ENCODE measurements at regions not wholly inside any gene's neighbourhood (a gene's known extent, or its start where the extent isn't known, plus 50 kb on each side); places are given as distances from the start of the nearest gene placed in this dataset.
"Not testable (repeated sequence)": the region's sequence is repeated elsewhere in the genome, so short reads cannot be mapped to it uniquely, and the experiment has no call there.

DNA sequence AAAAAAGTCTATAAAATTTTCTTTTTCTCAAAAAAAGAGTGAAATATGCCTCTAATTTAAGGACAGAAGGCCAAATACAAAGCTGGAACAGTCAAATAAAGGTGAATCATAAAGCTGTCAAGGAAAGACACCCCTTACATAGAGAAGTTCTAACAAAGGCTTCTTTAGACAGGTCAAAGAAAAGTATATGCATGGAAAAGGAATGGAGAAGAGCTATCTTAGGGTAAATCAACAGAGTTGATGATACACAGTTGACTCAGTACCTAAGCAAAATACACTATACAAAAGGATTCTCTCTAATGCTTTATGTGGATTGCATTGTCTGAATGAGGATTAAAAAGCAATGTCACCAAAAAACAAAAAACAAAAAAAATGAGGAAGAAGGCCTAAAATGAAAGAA is 214.8 kb downstream of the TXNL1 start:
- Histone ChIP-seq H3K27me3 (no peaks in the 10 kb centered on the region), H3K4me1 (peaks cover 0 to under 1% of the 10 kb centered on the region in 2 donors), H3K4me3 (replicated peaks in 1 of 3) (no peak overlapping the region), H3K36me3 (no peaks in the 10 kb centered on the region), H3K27ac (no peak overlapping the region), H3K9me3 (no peaks in the 10 kb centered on the region)
- no peak for TF ChIP-seq POLR2A (IDR thresholded peaks at IDR 0.05)
- TF ChIP-seq, protein P1, sequence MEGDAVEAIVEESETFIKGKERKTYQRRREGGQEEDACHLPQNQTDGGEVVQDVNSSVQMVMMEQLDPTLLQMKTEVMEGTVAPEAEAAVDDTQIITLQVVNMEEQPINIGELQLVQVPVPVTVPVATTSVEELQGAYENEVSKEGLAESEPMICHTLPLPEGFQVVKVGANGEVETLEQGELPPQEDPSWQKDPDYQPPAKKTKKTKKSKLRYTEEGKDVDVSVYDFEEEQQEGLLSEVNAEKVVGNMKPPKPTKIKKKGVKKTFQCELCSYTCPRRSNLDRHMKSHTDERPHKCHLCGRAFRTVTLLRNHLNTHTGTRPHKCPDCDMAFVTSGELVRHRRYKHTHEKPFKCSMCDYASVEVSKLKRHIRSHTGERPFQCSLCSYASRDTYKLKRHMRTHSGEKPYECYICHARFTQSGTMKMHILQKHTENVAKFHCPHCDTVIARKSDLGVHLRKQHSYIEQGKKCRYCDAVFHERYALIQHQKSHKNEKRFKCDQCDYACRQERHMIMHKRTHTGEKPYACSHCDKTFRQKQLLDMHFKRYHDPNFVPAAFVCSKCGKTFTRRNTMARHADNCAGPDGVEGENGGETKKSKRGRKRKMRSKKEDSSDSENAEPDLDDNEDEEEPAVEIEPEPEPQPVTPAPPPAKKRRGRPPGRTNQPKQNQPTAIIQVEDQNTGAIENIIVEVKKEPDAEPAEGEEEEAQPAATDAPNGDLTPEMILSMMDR (IDR thresholded peaks at IDR 0.05) = no peak
- no peak for DNase-seq
- intact Hi-C loops (cut with DNase I) = no loop called here

DNA sequence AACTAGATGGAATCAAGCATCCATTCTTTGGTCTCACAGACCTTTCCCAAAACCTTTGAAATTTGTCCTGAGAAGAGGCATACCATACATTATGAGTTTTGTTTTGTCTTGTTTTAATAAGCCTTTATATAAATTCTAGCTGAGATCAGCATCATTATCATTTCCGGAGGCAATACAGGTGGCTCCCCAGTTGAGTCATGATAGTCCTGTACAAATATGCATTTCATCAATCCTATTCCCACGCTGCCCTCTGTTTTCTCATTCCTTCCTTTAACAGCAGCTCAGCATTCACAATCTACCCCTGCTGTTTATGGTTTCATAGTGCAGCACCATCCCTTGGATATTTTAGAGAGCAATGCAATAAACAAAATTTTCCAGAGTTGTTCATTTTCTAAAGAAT is 216.7 kb downstream of the TXNL1 start:
- WGBS, 2 donors = 90 to 97% methylated on average over 2 of the region's 2 CpGs
- Histone ChIP-seq H3K27me3 (no peaks in the 10 kb centered on the region), H3K9me3 (no peaks in the 10 kb centered on the region), H3K27ac (no peak overlapping the region), H3K4me1 (no peaks in the 10 kb centered on the region), H3K4me3 (replicated peaks in 1 of 3) (no peak overlapping the region), H3K36me3 (no peaks in the 10 kb centered on the region)
- intact Hi-C loops (cut with DNase I) = no loop called here
- DNase-seq = no peak
- TF ChIP-seq POLR2A (IDR thresholded peaks at IDR 0.05) = no peak
- TF ChIP-seq, protein P1 (IDR thresholded peaks at IDR 0.05) = no peak

DNA sequence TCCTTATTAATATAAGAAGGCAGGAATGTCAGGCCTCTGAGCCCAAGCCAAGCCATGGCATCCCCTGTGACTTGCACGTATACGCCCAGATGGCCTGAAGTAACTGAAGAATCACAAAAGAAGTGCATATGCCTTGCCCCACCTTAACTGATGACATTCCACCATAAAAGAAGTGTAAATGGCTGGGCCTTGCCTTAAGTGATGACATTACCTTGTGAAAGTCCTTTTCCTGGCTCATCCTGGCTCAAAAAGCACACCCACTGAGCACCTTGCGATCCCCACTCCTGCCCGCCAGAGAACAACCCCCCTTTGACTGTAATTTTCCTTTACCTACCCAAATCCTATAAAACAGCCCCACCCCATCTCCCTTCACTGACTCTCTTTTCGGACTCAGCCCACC is 217.5 kb downstream of the TXNL1 start:
- H3K36me3 ChIP-seq; H3K9me3 ChIP-seq; H3K27me3 ChIP-seq; H3K4me3 ChIP-seq (replicated peaks in 1 of 3); H3K4me1 ChIP-seq; H3K27ac ChIP-seq; intact Hi-C loops (cut with DNase I); DNase-seq: not testable (repeated sequence)
- WGBS, 2 donors = 99% methylated on average over 5 of the region's 5 CpGs

DNA sequence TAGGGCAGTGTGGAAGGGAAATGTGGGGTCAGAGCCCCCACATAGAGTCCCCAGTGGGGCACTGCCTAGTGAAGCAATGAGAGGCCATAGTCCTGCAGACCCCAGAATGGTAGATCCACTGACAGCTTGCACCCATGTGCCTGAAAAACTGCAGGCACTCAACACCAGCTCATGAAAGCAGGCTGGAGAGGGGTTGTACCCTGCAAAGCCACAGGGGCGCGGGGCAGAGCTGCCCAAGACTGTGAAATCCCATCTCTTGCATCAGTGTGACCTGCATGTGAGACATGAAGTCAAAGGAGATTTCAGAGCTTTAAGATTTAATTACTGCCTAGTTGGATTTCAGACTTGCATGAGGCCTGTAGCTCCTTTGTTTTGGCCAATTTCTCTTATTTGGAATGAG is 224.0 kb downstream of the TXNL1 start:
- no peaks in the 10 kb centered on the region for H3K9me3 ChIP-seq
- H3K4me1 ChIP-seq = peaks cover 0 to 4% of the 10 kb centered on the region in 2 donors
- no peak overlapping the region for H3K4me3 ChIP-seq (replicated peaks in 1 of 3)
- H3K27ac ChIP-seq = no peak overlapping the region
- no peaks in the 10 kb centered on the region for H3K36me3 ChIP-seq
- no peaks in the 10 kb centered on the region for H3K27me3 ChIP-seq
- WGBS, 2 donors = 100% methylated on average over 2 of the region's 2 CpGs
- TF ChIP-seq, protein P1 (IDR thresholded peaks at IDR 0.05) = no peak
- TF ChIP-seq POLR2A (IDR thresholded peaks at IDR 0.05) = no peak
- intact Hi-C loops (cut with DNase I) = no loop called here
- no peak for DNase-seq

GRCh38 chr18:56413862-56414261 is 224.5 kb downstream of the TXNL1 start:
- Histone ChIP-seq H3K4me3 (replicated peaks in 1 of 3) (no peak overlapping the region), H3K27me3 (no peaks in the 10 kb centered on the region), H3K27ac (no peak overlapping the region), H3K4me1 (peaks cover 0 to 4% of the 10 kb centered on the region in 2 donors), H3K9me3 (no peaks in the 10 kb centered on the region), H3K36me3 (no peaks in the 10 kb centered on the region)
- intact Hi-C loops (cut with DNase I) = no loop called here
- TF ChIP-seq POLR2A (IDR thresholded peaks at IDR 0.05) = no peak
- TF ChIP-seq, protein P1 (IDR thresholded peaks at IDR 0.05) = no peak
- DNase-seq = no peak
- WGBS, 2 donors = 84 to 100% methylated on average over 3 of the region's 3 CpGs

DNA sequence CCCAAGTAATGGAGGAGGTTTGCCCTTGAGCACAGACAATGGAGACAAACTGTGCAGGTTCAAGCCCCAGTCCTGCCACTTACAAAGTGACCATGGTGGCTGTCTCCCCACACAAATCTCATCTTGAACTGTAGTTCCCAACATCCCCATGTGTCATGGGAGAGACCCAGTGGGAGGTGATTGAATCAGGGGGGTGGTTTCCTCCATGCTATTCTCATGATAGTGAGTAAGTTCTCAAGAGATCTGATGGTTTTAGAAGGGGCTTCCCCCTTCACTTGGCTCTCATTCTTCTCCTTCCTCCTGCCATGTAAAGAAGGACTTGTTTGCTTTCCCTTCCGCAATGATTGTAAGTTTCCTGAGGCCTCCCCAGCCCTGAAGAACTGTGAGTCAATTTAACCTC is 225.4 kb downstream of the TXNL1 start:
- intact Hi-C loops (cut with DNase I) = no loop called here
- no peak for DNase-seq
- H3K27ac ChIP-seq = peak overlapping the region in 1 of 3 donors; percentile 43
- peaks cover 0 to 4% of the 10 kb centered on the region in 2 donors for H3K4me1 ChIP-seq
- no peaks in the 10 kb centered on the region for H3K9me3 ChIP-seq
- H3K36me3 ChIP-seq = no peaks in the 10 kb centered on the region
- TF ChIP-seq POLR2A (IDR thresholded peaks at IDR 0.05) = no peak
- TF ChIP-seq, protein P1 (IDR thresholded peaks at IDR 0.05) = no peak
- H3K4me3 ChIP-seq (replicated peaks in 1 of 3) = no peak overlapping the region
- H3K27me3 ChIP-seq = no peaks in the 10 kb centered on the region
- WGBS, 2 donors = 91 to 100% methylated on average over 1 of the region's 1 CpG
